ENCODE measurements at regions not wholly inside any gene's neighbourhood (a gene's known extent, or its start where the extent isn't known, plus 50 kb on each side); places are given as distances from the start of the nearest gene placed in this dataset.
"Not testable (repeated sequence)": the region's sequence is repeated elsewhere in the genome, so short reads cannot be mapped to it uniquely, and the experiment has no call there.

DNA sequence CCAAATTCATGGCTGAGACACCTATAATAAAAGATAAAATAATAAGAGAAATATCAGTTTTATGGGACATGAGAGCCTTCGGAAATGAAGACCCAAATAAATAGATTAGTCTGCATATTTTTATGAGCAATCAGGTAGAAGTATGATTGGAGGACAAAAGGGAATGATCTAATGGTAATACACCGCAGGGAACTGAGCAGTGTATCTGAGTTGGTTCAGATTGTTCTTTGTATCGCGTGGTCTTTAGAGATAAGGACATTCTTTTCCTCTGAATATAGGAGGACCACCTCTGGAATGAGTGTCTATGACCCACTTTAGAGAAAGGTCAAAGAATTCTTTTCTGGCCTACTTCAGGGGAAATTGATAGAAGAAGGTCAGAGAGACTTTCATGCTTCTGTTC, 801.8 kb upstream of the CHD1 start:
- H3K9me3 Mint-ChIP-seq (ENCODE audit: low read depth); CTCF ChIA-PET; DNase-seq; ATAC-seq; H3K4me1 Mint-ChIP-seq; H3K27me3 Mint-ChIP-seq; H3K4me3 Mint-ChIP-seq; H3K36me3 Mint-ChIP-seq; H3K27ac Mint-ChIP-seq: not testable (repeated sequence)

DNA sequence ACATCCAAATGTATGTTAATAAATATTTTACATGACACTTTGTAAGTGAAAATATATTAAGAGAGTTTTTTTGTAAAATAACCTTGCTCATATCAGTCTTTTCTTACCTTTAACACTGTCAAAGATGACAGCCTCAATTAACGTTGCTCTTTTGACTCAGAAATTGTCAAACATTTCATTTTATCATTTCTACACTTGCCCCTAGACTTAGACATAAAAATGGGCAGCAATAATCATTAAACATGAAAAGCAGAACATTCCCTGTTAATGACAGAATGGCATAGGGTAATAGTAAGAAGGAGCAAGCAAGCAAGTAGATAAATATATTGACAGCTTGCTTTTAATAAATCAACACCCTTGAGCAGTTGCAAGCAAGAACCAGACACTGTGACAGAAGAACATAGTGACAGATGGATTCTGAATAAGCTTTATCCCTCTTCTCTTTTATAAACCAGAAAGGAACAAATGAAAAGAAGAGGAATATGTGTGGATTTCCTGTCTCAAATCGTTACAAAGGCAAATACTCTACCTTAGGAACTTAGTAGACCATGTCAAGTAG, 796.0 kb upstream of the CHD1 start:
- CTCF ChIA-PET = no interaction called here
- H3K4me3 Mint-ChIP-seq = no peak overlapping the region
- H3K4me1 Mint-ChIP-seq = no peaks in the 10 kb centered on the region
- H3K36me3 Mint-ChIP-seq = no peaks in the 10 kb centered on the region
- no peak overlapping the region for H3K27ac Mint-ChIP-seq
- no peaks in the 10 kb centered on the region for H3K27me3 Mint-ChIP-seq
- no peaks in the 10 kb centered on the region for H3K9me3 Mint-ChIP-seq (ENCODE audit: low read depth)
- ATAC-seq (no peak), DNase-seq (no peak)

DNA sequence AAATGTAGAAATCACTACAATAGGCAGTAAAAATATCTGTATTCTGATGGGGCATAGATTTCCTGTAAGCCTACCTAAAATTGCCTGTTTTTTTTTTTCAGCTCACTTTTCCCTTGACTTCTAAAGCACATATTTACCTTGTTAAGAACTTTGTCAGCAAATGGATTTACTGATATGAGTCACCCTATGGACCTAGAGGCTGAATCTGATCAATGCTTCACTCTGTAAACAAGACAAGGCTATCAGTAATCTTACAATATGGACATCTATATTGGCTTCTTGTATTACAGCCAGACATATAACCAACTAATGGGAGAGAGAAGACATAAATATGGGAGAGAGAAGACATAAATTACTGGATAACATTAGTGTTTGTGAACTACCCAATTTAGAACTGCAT, 792.7 kb upstream of the CHD1 start:
- CTCF ChIA-PET = no interaction called here
- Mint-ChIP-seq H3K4me3 (no peak overlapping the region), H3K4me1 (no peaks in the 10 kb centered on the region), H3K9me3 (ENCODE audit: low read depth) (no peaks in the 10 kb centered on the region), H3K27ac (no peak overlapping the region), H3K36me3 (no peaks in the 10 kb centered on the region), H3K27me3 (no peaks in the 10 kb centered on the region)
- ATAC-seq (no peak), DNase-seq (no peak)

DNA sequence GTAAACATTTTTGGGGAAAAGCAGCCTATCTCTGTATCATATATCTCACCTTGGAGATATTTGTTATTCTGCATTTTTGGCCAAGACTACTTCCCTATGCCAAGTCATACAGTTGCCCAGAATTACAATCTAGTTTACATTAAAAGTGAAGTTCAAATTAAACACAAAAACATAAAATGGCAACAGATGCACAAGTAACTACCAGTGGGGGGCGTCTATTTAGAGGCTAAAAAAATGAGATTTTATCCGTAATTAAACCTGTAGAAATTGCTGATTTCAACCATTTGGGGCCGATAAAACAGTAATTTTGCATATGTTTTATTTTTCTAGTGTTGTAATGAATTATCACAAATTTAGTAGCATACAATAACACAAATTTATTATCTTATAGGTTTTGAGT, 787.1 kb upstream of the CHD1 start:
- Mint-ChIP-seq H3K9me3 (ENCODE audit: low read depth) (no peaks in the 10 kb centered on the region), H3K36me3 (no peaks in the 10 kb centered on the region), H3K27me3 (no peaks in the 10 kb centered on the region), H3K4me3 (no peak overlapping the region), H3K4me1 (no peaks in the 10 kb centered on the region), H3K27ac (no peak overlapping the region)
- CTCF ChIA-PET = no interaction called here
- no peak for ATAC-seq
- no peak for DNase-seq

DNA sequence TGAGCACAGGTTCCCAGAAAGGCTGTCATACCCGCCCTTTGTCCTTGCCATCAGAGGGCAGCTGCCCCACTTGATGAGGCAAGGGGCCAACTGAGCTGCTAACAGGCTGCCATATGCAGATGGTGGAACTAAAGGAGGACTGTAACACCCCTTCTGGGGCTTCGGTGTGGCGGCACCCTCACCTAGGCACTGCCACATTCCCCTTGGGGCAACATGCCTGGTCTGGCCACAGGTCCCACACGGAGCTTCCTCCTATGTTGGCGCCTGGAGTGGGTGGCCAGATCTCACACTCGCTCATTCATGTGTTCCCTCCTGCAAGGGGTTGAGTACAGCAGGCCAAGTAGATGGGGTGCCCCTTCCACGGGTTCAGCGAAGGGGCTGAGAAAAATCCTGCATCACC, 777.4 kb upstream of the CHD1 start:
- ATAC-seq (no peak), DNase-seq (no peak)

DNA sequence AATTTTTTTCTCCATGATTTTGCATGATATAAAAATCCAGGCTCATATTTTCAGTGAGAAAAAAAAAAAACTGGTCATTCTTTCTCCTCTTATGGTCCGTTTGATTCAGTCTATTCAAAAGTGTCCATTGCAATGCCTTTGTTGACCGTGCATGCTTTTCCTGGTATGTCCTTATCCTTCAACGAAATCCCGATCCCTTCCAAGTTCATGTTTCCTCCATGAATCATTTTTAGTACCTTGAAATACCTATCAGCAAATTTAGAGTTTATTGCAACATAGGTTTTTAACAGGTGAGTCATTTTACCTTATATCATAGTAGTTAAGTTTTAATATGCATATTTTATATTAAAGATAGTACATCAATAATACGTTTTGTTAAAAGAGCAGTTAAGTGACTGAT, 773.8 kb upstream of the CHD1 start:
- Mint-ChIP-seq H3K4me3 (no peak overlapping the region), H3K4me1 (no peaks in the 10 kb centered on the region), H3K27me3 (no peaks in the 10 kb centered on the region), H3K27ac (no peak overlapping the region), H3K9me3 (ENCODE audit: low read depth) (peaks cover 2% of the 10 kb centered on the region), H3K36me3 (no peaks in the 10 kb centered on the region)
- ATAC-seq = no peak
- CTCF ChIA-PET = no interaction called here
- DNase-seq = no peak

More for the DNA sequence above, 777.4 kb upstream of the CHD1 start:
- no peaks in the 10 kb centered on the region for H3K4me1 Mint-ChIP-seq
- H3K27ac Mint-ChIP-seq = no peak overlapping the region
- H3K36me3 Mint-ChIP-seq = no peaks in the 10 kb centered on the region
- CTCF ChIA-PET = no interaction called here
- no peak overlapping the region for H3K4me3 Mint-ChIP-seq
- H3K9me3 Mint-ChIP-seq (ENCODE audit: low read depth) = peaks cover 2% of the 10 kb centered on the region
- H3K27me3 Mint-ChIP-seq = no peaks in the 10 kb centered on the region

DNA sequence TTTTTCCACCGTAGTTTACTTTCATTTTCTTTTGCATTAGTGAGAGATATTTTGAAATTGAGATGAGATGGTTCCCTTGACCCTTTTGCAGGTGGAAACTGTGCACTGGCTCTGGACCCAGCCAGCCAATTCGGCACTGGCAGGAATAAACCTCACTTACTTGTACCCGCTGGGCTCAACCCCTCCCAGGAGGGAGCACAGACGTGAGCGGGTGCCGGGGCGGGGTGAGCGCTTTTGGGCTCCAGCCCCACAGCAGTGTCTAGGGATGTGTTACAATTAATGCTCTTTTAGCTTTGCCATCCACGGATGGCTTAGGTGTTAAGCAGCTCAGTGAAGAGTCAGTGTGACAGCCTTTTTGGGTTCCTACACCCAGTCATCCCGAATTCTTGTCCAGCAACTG, 766.1 kb upstream of the CHD1 start:
- no peak overlapping the region for H3K4me3 Mint-ChIP-seq
- DNase-seq (no peak), ATAC-seq (no peak)
- no peak overlapping the region for H3K27ac Mint-ChIP-seq
- H3K36me3 Mint-ChIP-seq = no peaks in the 10 kb centered on the region
- no peaks in the 10 kb centered on the region for H3K27me3 Mint-ChIP-seq
- peaks cover 1% of the 10 kb centered on the region for H3K9me3 Mint-ChIP-seq (ENCODE audit: low read depth)
- CTCF ChIA-PET = no interaction called here
- H3K4me1 Mint-ChIP-seq = no peaks in the 10 kb centered on the region

DNA sequence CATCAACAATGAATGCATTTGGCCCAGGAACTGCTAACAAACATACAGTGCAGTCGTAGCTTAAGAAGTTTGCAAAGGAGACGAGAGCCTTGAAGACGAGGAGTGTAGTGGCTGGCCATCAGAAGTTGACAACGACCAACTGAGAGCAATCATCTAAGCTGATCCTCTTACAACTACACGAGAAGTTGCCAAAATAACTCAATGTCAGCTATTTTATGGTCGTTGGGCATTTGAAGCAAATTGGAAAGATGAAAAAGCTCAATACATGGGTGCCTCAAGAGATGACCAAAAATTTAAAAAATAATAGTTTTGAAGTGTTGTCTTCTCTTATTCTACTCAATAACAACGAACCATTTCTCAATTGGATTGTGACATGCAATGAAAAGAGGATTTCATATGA, 757.7 kb upstream of the CHD1 start:
- Mint-ChIP-seq H3K27ac (no peak overlapping the region), H3K9me3 (ENCODE audit: low read depth) (peaks cover 9% of the 10 kb centered on the region), H3K36me3 (no peaks in the 10 kb centered on the region), H3K4me3 (no peak overlapping the region), H3K27me3 (no peaks in the 10 kb centered on the region), H3K4me1 (no peaks in the 10 kb centered on the region)
- DNase-seq (no peak), ATAC-seq (no peak)
- CTCF ChIA-PET = no interaction called here

DNA sequence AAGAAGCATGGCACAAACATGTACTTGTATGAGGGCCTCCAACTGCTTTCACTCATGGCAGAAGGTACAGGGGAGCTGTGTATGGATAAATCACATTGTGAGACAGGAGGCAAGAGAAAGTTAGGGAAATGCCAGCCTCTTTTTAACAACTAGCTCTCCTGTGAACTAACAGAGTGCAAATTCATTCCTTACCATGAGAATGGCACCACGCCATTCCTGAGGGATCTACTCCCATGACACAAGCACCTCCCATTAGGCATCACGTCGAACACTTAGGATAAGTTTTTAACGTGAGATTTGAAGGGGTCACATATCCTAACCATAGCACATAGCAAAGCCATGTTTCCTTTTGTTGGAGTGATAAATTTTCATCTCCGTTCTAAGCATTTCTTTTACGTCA, 747.2 kb upstream of the CHD1 start:
- no peak for DNase-seq
- no peak for ATAC-seq
- Mint-ChIP-seq H3K9me3 (ENCODE audit: low read depth) (peaks cover 7% of the 10 kb centered on the region), H3K4me1 (no peaks in the 10 kb centered on the region), H3K27ac (no peak overlapping the region), H3K4me3 (no peak overlapping the region), H3K36me3 (no peaks in the 10 kb centered on the region), H3K27me3 (no peaks in the 10 kb centered on the region)
- CTCF ChIA-PET = no interaction called here

DNA sequence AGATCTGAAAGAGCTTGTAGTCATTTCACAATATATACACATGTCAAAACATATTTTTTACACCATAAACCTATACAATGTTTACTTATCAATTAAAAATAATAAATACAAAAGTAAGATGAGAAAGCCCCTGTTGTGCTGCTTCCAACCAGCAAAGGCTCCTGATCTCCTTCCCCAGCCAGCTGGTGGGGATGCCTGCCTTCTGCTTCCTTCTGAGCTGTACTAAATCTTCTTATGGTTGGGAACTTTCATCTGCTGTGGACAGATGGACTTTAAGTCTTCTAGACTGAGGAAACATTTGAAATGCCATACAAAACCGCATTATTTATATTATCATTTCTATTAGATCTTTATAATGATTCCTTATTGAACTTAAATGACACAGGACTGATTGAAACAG, 745.3 kb upstream of the CHD1 start:
- Mint-ChIP-seq H3K27ac (no peak overlapping the region), H3K27me3 (no peaks in the 10 kb centered on the region), H3K4me3 (no peak overlapping the region), H3K4me1 (no peaks in the 10 kb centered on the region), H3K9me3 (ENCODE audit: low read depth) (peaks cover 4% of the 10 kb centered on the region), H3K36me3 (no peaks in the 10 kb centered on the region)
- ATAC-seq (no peak), DNase-seq (no peak)
- CTCF ChIA-PET = no interaction called here

DNA sequence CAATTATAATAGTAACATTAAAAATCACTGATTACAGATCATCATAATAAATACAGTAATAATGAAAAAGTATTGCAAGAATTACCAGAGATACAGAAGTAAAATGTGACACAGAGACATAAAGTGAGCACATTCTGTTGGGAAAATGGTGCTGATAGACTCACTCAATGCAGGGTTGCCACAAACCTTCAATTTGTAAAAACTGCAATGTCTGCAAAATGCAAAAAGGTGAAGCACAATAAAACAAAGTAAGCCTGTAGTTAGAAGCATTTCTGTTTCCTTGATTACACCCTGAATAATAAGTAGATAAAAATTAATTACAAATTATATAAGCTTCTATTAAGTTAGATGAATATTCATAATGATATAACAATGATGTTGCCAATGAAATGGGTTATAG, 736.2 kb upstream of the CHD1 start:
- H3K36me3 Mint-ChIP-seq = no peaks in the 10 kb centered on the region
- peaks cover 2% of the 10 kb centered on the region for H3K9me3 Mint-ChIP-seq (ENCODE audit: low read depth)
- H3K4me3 Mint-ChIP-seq = no peak overlapping the region
- CTCF ChIA-PET = no interaction called here
- no peaks in the 10 kb centered on the region for H3K4me1 Mint-ChIP-seq
- no peak for DNase-seq
- ATAC-seq = no peak
- H3K27ac Mint-ChIP-seq = no peak overlapping the region
- no peaks in the 10 kb centered on the region for H3K27me3 Mint-ChIP-seq

DNA sequence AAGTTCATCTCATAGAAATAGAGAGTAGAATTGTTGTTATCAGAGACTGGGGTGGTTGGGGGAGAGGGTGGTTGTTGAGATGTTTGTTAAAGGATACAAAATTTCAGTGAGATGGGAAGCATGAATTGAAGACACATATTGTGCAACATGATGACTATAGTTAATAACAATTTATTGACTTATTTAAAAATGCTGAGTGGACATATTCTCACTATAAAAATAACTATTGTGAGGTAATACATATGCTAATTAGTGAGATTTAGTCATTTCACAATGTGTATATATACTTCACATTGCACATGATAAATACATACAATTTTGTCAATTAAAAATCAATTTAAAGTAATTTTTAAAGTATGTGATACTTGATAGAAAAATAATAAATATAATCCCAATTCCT, 722.5 kb upstream of the CHD1 start:
- Mint-ChIP-seq H3K9me3 (ENCODE audit: low read depth) (no peaks in the 10 kb centered on the region), H3K27ac (no peak overlapping the region), H3K36me3 (no peaks in the 10 kb centered on the region), H3K4me1 (no peaks in the 10 kb centered on the region), H3K4me3 (no peak overlapping the region), H3K27me3 (no peaks in the 10 kb centered on the region)
- CTCF ChIA-PET = no interaction called here
- no peak for ATAC-seq
- no peak for DNase-seq

DNA sequence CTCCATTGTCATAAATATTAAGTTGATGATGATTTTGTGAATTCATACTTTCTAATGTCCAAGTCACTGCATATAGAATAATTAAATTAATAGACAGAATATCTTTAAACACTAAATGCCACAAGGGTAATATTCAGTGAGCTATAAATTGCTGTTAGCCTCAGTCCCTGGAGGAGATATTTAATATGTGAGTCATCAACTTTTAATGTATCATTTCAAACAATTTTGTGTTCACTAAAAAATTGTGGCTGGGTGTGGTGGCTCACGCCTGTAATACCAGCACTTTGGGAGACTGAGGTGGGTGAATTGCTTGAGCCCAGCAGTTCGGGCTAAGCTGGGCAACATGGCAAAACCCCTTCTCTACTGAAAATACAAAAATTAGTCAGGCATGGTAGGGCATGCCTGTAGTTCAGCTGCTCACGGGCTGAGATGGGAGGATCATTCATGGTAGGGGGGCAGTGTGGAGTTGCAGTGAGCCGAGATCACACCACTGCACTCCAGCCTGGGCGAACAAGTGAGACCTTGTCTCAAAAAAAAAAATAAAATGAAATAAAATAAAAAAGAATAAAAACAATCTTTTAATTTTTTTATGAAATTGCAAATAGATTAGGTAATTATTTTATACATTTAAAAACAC, 717.3 kb upstream of the CHD1 start:
- H3K4me3 Mint-ChIP-seq = no peak overlapping the region
- CTCF ChIA-PET = no interaction called here
- no peak overlapping the region for H3K27ac Mint-ChIP-seq
- DNase-seq (no peak), ATAC-seq (no peak)
- no peaks in the 10 kb centered on the region for H3K27me3 Mint-ChIP-seq
- peaks cover 5% of the 10 kb centered on the region for H3K9me3 Mint-ChIP-seq (ENCODE audit: low read depth)
- no peaks in the 10 kb centered on the region for H3K4me1 Mint-ChIP-seq
- H3K36me3 Mint-ChIP-seq = no peaks in the 10 kb centered on the region

DNA sequence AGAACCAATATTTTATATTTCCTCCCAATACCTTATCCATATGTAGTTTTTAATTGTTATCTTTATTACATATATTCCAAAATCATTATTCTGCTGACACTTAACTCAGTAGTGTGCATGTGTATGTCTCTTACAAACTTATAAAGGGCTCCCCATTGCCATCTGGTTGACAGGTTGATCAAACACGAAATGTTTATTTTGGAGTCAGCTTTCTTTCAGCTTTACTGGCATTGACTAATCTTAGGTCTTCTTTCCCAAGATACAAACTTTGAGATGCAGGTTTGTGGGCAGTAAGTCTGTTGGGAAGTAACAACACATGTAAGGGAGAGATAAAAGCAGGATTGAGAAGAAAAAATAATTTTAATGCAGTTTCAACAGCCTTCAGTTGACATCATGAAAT, 716.0 kb upstream of the CHD1 start:
- CTCF ChIA-PET = no interaction called here
- DNase-seq = no peak
- Mint-ChIP-seq H3K36me3 (no peaks in the 10 kb centered on the region), H3K27ac (no peak overlapping the region), H3K4me3 (no peak overlapping the region), H3K27me3 (no peaks in the 10 kb centered on the region), H3K4me1 (no peaks in the 10 kb centered on the region), H3K9me3 (ENCODE audit: low read depth) (peaks cover 5% of the 10 kb centered on the region)
- ATAC-seq = no peak

DNA sequence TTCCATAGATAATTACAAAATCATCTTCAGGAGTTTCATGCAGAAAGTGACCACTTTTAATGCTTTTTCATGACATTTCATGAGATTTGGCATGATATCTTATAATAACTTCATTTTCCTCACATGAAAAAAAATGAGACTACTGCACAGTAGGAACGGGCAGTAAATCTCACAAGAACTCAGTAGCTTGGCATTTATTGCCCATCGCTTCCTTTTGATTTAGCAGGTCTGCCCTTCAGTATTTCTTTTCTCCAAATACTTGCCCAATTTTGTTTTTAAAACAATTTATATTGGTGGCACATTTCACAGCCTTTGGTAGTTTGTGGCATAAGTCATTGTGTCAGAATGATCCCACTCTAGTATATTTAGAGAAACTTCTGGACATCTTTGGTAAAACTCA, 711.8 kb upstream of the CHD1 start:
- ATAC-seq (no peak), DNase-seq (no peak)
- Mint-ChIP-seq H3K36me3 (no peaks in the 10 kb centered on the region), H3K27ac (no peak overlapping the region), H3K4me3 (no peak overlapping the region), H3K27me3 (no peaks in the 10 kb centered on the region), H3K4me1 (no peaks in the 10 kb centered on the region), H3K9me3 (ENCODE audit: low read depth) (peaks cover 5% of the 10 kb centered on the region)
- CTCF ChIA-PET = no interaction called here
